Muscle layer of colon (tissue), 2 donors: ENCODE measurements at regions not wholly inside any gene's neighbourhood (a gene's known extent, or its start where the extent isn't known, plus 50 kb on each side); places are given as distances from the start of the nearest gene placed in this dataset.

ENCODE experiments used
- H3K27ac ChIP-seq: one replicate; pipeline ENCODE4 v1.7.0; 2013; ENCODE audit warnings: low read depth, mild to moderate bottlenecking, low read length, moderate library complexity
- H3K27me3 ChIP-seq, 2 donors: one replicate each; pipeline ENCODE4 v1.7.0; 2013; ENCODE audit warnings: low read length in 2 of 2, mild to moderate bottlenecking in 2 of 2; ENCODE audit not compliant: insufficient read depth in 2 of 2, control insufficient read depth in 1 of 2
- H3K36me3 ChIP-seq: one replicate; pipeline ENCODE4 v1.7.0; 2013; ENCODE audit warnings: mild to moderate bottlenecking, low read length; ENCODE audit not compliant: insufficient read depth
- H3K4me1 ChIP-seq: one replicate; pipeline ENCODE4 v1.7.0; 2013; ENCODE audit warnings: mild to moderate bottlenecking, low read length; ENCODE audit not compliant: insufficient read depth
- H3K4me3 ChIP-seq, 2 donors: one replicate each; pipeline ENCODE4 v1.7.0; 2013; ENCODE audit warnings: low read length in 2 of 2, low read depth in 1 of 2, mild to moderate bottlenecking in 1 of 2, moderate library complexity in 1 of 2
- H3K9ac ChIP-seq: one replicate; pipeline ENCODE4 v1.7.0; 2013; ENCODE audit warnings: low read length
- H3K9me3 ChIP-seq: one replicate; pipeline ENCODE4 v1.7.0; 2013; ENCODE audit warnings: mild to moderate bottlenecking, low read length
- donor health status: abdominal sarcoma.
- donor health status: Adenocarcinoma of cecum.

- H3K9ac ChIP-seq = no peak overlapping the region
- no peaks in the 10 kb centered on the region for H3K9me3 ChIP-seq
- H3K27ac ChIP-seq = no peak overlapping the region
- H3K4me3 ChIP-seq = no peak overlapping the region
- peaks cover 9% of the 10 kb centered on the region for H3K4me1 ChIP-seq
- no peaks in the 10 kb centered on the region for H3K27me3 ChIP-seq
- no peaks in the 10 kb centered on the region for H3K36me3 ChIP-seq
Measured at GRCh38 chr14:53564870-53565269, 391.8 kb downstream of the BMP4 start.

GRCh38 chr14:53563628-53564027 is 393.0 kb downstream of the BMP4 start:
- Histone ChIP-seq H3K27me3 (no peaks in the 10 kb centered on the region), H3K9ac (no peak overlapping the region), H3K27ac (no peak overlapping the region), H3K36me3 (no peaks in the 10 kb centered on the region), H3K4me1 (no peaks in the 10 kb centered on the region), H3K4me3 (no peak overlapping the region), H3K9me3 (no peaks in the 10 kb centered on the region)

- Histone ChIP-seq H3K36me3 (no peaks in the 10 kb centered on the region), H3K27me3 (no peaks in the 10 kb centered on the region), H3K27ac (no peak overlapping the region), H3K4me3 (no peak overlapping the region), H3K4me1 (no peaks in the 10 kb centered on the region), H3K9ac (no peak overlapping the region), H3K9me3 (no peaks in the 10 kb centered on the region)
Measured at GRCh38 chr14:53553221-53553620, 400.1 kb upstream of the DDHD1 start.

- Histone ChIP-seq H3K4me1 (no peaks in the 10 kb centered on the region), H3K27ac (no peak overlapping the region), H3K9me3 (no peaks in the 10 kb centered on the region), H3K36me3 (no peaks in the 10 kb centered on the region), H3K9ac (no peak overlapping the region), H3K4me3 (no peak overlapping the region), H3K27me3 (no peaks in the 10 kb centered on the region)
Measured at GRCh38 chr14:53551862-53552261, 398.7 kb upstream of the DDHD1 start.

GRCh38 chr14:53550776-53551175 is 397.7 kb upstream of the DDHD1 start:
- Histone ChIP-seq H3K27ac (no peak overlapping the region), H3K9ac (no peak overlapping the region)

GRCh38 chr14:53549956-53550355 is 396.8 kb upstream of the DDHD1 start:
- no peak overlapping the region for H3K27ac ChIP-seq
- no peaks in the 10 kb centered on the region for H3K27me3 ChIP-seq
- H3K4me3 ChIP-seq = no peak overlapping the region
- no peaks in the 10 kb centered on the region for H3K9me3 ChIP-seq
- no peak overlapping the region for H3K9ac ChIP-seq
- no peaks in the 10 kb centered on the region for H3K4me1 ChIP-seq
- H3K36me3 ChIP-seq = no peaks in the 10 kb centered on the region

More at GRCh38 chr14:53550776-53551175, 397.7 kb upstream of the DDHD1 start:
- Histone ChIP-seq H3K27me3 (no peaks in the 10 kb centered on the region), H3K4me1 (no peaks in the 10 kb centered on the region), H3K9me3 (no peaks in the 10 kb centered on the region), H3K4me3 (no peak overlapping the region), H3K36me3 (no peaks in the 10 kb centered on the region)

GRCh38 chr14:53547593-53547992 is 394.5 kb upstream of the DDHD1 start:
- Histone ChIP-seq H3K4me3 (no peak overlapping the region), H3K36me3 (no peaks in the 10 kb centered on the region), H3K9me3 (no peaks in the 10 kb centered on the region), H3K27me3 (no peaks in the 10 kb centered on the region), H3K4me1 (peaks cover 6% of the 10 kb centered on the region), H3K9ac (no peak overlapping the region), H3K27ac (no peak overlapping the region)

GRCh38 chr14:53545217-53545616 is 392.1 kb upstream of the DDHD1 start:
- H3K27ac ChIP-seq = no peak overlapping the region
- no peak overlapping the region for H3K4me3 ChIP-seq
- peaks cover 22% of the 10 kb centered on the region for H3K4me1 ChIP-seq
- no peak overlapping the region for H3K9ac ChIP-seq
- no peaks in the 10 kb centered on the region for H3K36me3 ChIP-seq
- no peaks in the 10 kb centered on the region for H3K9me3 ChIP-seq
- no peaks in the 10 kb centered on the region for H3K27me3 ChIP-seq

- peaks cover 42% of the 10 kb centered on the region for H3K4me1 ChIP-seq
- no peak overlapping the region for H3K27ac ChIP-seq
- H3K9ac ChIP-seq = no peak overlapping the region
- no peaks in the 10 kb centered on the region for H3K9me3 ChIP-seq
- no peak overlapping the region for H3K4me3 ChIP-seq
- H3K36me3 ChIP-seq = no peaks in the 10 kb centered on the region
- no peaks in the 10 kb centered on the region for H3K27me3 ChIP-seq
Measured at GRCh38 chr14:53542732-53543131, 389.6 kb upstream of the DDHD1 start.

GRCh38 chr14:53541411-53541810 is 388.3 kb upstream of the DDHD1 start:
- Histone ChIP-seq H3K27me3 (no peaks in the 10 kb centered on the region), H3K4me1 (peaks cover 50% of the 10 kb centered on the region), H3K36me3 (no peaks in the 10 kb centered on the region), H3K27ac (no peak overlapping the region), H3K9me3 (no peaks in the 10 kb centered on the region), H3K9ac (no peak overlapping the region), H3K4me3 (no peak overlapping the region)

- H3K27me3 ChIP-seq = no peaks in the 10 kb centered on the region
- H3K4me1 ChIP-seq = peaks cover 50% of the 10 kb centered on the region
- no peaks in the 10 kb centered on the region for H3K36me3 ChIP-seq
- H3K27ac ChIP-seq = peak overlapping the region; percentile 62
- H3K9ac ChIP-seq = no peak overlapping the region
- no peak overlapping the region for H3K4me3 ChIP-seq
- H3K9me3 ChIP-seq = no peaks in the 10 kb centered on the region
Measured at GRCh38 chr14:53539489-53540126, 386.5 kb upstream of the DDHD1 start.

- H3K27me3 ChIP-seq = no peaks in the 10 kb centered on the region
- no peak overlapping the region for H3K4me3 ChIP-seq
- H3K36me3 ChIP-seq = no peaks in the 10 kb centered on the region
- peak overlapping the region; percentile 51 for H3K27ac ChIP-seq
- H3K9me3 ChIP-seq = no peaks in the 10 kb centered on the region
- peaks cover 50% of the 10 kb centered on the region for H3K4me1 ChIP-seq
- H3K9ac ChIP-seq = no peak overlapping the region
Measured at GRCh38 chr14:53538316-53538881, 385.3 kb upstream of the DDHD1 start.
